DND-41 (cell line): ENCODE measurements at regions not wholly inside any gene's neighbourhood (a gene's known extent, or its start where the extent isn't known, plus 50 kb on each side); places are given as distances from the start of the nearest gene placed in this dataset.

Experiments
- ATAC-seq: fragments of 200-7000 bp; cut with Tn5 transposase; 3 replicates; pipeline ENCODE4 v1.9.1; 2021; ENCODE audit warnings: low read depth; ENCODE audit not compliant: insufficient read depth
- DNase-seq: peaks from one replicate; pipeline ENCODE4 v3.0.0-alpha.2; 2020
- H2AFZ ChIP-seq: 2 replicates; pipeline ENCODE4 v1.6.0; 2012; ENCODE audit warnings: low read depth, low read length
- H3K27ac ChIP-seq: 2 replicates; pipeline ENCODE4 v1.5.1; 2012; ENCODE audit warnings: low read length, inconsistent platforms
- H3K27me3 ChIP-seq: fragments of 200-600 bp; sonication (generic); 2 replicates; pipeline ENCODE4 v1.6.0; 2012; ENCODE audit warnings: low read length, mild to moderate bottlenecking, inconsistent platforms; ENCODE audit not compliant: insufficient read depth, poor library complexity
- H3K36me3 ChIP-seq: 2 replicates; pipeline ENCODE4 v1.5.1; 2012; ENCODE audit warnings: low read length, inconsistent platforms; ENCODE audit not compliant: insufficient read depth
- H3K4me1 ChIP-seq: 2 replicates; pipeline ENCODE4 v1.5.1; 2012; ENCODE audit warnings: mild to moderate bottlenecking, low read length; ENCODE audit not compliant: insufficient read depth
- H3K4me2 ChIP-seq: 2 replicates; pipeline ENCODE4 v1.6.0; 2012; ENCODE audit warnings: mild to moderate bottlenecking, moderate library complexity, low read length, inconsistent platforms; ENCODE audit not compliant: insufficient read depth
- H3K4me3 ChIP-seq, 2 experiments: fragments of 200-600 bp in 1 of 2; shearing (Covaris generic) in 1 of 2; 2 replicates each; pipeline ENCODE4 v1.5.1; 2012 to 2016; ENCODE audit warnings: inconsistent platforms in 2 of 2, low read length in 2 of 2, mild to moderate bottlenecking in 2 of 2, low read depth in 1 of 2, moderate library complexity in 1 of 2
- H3K79me2 ChIP-seq: 2 replicates; pipeline ENCODE4 v1.6.0; 2012; ENCODE audit warnings: low read length, inconsistent platforms; ENCODE audit not compliant: insufficient read depth
- H3K9ac ChIP-seq: 2 replicates; pipeline ENCODE4 v1.6.0; 2012; ENCODE audit warnings: low read depth, mild to moderate bottlenecking, inconsistent platforms, low read length, moderate library complexity
- H3K9me3 ChIP-seq: 2 replicates; pipeline ENCODE4 v1.5.1; 2012; ENCODE audit warnings: low read length, moderate library complexity, mild to moderate bottlenecking, inconsistent platforms; ENCODE audit not compliant: insufficient read depth, severe bottlenecking
- H4K20me1 ChIP-seq: 2 replicates; pipeline ENCODE4 v1.6.0; 2012; ENCODE audit warnings: low read length; ENCODE audit not compliant: insufficient read depth
- EZH2 ChIP-seq: IDR thresholded peaks from 3 replicates; pipeline ENCODE4 v1.6.1; 2012; ENCODE audit warnings: borderline replicate concordance, low read depth, mild to moderate bottlenecking, moderate library complexity, low read length, inconsistent platforms; ENCODE audit not compliant: severe bottlenecking
- TF ChIP-seq, protein P1 (sequence below): IDR thresholded peaks from 2 replicates; pipeline ENCODE4 v1.5.1; 2012; ENCODE audit warnings: borderline replicate concordance, low read length, moderate library complexity, mild to moderate bottlenecking; ENCODE audit not compliant: poor library complexity, severe bottlenecking; ENCODE audit errors: extremely low read depth

- Histone ChIP-seq H3K4me1 (0 out of 2 replicates have a peak, but pooled peaks cover 2% of the 10 kb centered on the region), H3K9me3 (no peaks in the 10 kb centered on the region), H3K79me2 (no peaks in the 10 kb centered on the region), H3K36me3 (no peaks in the 10 kb centered on the region), H3K27me3 (no peaks in the 10 kb centered on the region), H3K9ac (no peak overlapping the region), H3K27ac (no peak overlapping the region), H3K4me3 (no peak overlapping the region), H2AFZ (peak overlapping the region; percentile 24; the same call in 1 of the 2 replicates), H4K20me1 (no peaks in the 10 kb centered on the region), H3K4me2 (no peak overlapping the region)
- TF ChIP-seq, protein P1, sequence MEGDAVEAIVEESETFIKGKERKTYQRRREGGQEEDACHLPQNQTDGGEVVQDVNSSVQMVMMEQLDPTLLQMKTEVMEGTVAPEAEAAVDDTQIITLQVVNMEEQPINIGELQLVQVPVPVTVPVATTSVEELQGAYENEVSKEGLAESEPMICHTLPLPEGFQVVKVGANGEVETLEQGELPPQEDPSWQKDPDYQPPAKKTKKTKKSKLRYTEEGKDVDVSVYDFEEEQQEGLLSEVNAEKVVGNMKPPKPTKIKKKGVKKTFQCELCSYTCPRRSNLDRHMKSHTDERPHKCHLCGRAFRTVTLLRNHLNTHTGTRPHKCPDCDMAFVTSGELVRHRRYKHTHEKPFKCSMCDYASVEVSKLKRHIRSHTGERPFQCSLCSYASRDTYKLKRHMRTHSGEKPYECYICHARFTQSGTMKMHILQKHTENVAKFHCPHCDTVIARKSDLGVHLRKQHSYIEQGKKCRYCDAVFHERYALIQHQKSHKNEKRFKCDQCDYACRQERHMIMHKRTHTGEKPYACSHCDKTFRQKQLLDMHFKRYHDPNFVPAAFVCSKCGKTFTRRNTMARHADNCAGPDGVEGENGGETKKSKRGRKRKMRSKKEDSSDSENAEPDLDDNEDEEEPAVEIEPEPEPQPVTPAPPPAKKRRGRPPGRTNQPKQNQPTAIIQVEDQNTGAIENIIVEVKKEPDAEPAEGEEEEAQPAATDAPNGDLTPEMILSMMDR, result no peak
- no peak for TF ChIP-seq EZH2
- DNase-seq (no peak), ATAC-seq (no peak)
These were observed 241.8 kb upstream of the PRDM1 start for GRCh38 chr6:105844275-105844883.

GRCh38 chr6:105839266-105839665 is 246.9 kb upstream of the PRDM1 start:
- no peaks in the 10 kb centered on the region for H3K9me3 ChIP-seq
- ATAC-seq (no peak), DNase-seq (no peak)
- no peaks in the 10 kb centered on the region for H3K79me2 ChIP-seq
- H3K4me2 ChIP-seq, result no peak overlapping the region
- H3K4me3 ChIP-seq, result no peak overlapping the region
- no peak overlapping the region for H3K9ac ChIP-seq
- H3K27ac ChIP-seq, result no peak overlapping the region
- peaks cover 36% of the 10 kb centered on the region for H3K4me1 ChIP-seq
- H3K36me3 ChIP-seq, result no peaks in the 10 kb centered on the region
- no peaks in the 10 kb centered on the region for H3K27me3 ChIP-seq
- no peaks in the 10 kb centered on the region for H4K20me1 ChIP-seq
- TF ChIP-seq EZH2, result no peak
- TF ChIP-seq, protein P1, result no peak
- H2AFZ ChIP-seq, result 0 out of 2 replicates have a peak overlapping the region, but pooled peaks have one; percentile 7

DNA sequence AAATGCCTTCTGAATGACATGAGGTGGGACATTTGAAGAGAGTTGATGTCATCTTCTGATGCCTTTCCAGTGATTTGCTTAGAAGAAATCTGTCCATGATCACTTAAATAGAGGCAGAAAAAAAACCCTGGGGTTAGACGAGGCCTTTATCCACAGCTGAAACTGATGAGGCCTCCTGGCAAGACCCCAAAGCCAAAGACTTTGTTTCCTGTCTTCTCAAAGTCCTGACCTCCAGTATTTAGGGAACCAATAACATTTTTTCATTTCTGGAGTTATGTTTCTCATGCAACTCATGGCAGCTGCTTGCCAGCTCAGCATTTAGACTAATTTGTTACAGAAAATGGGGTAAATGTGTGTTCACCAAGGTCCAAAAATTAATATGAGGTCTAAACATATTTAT is 248.0 kb upstream of the PRDM1 start:
- Histone ChIP-seq H3K4me1 (peaks cover 36% of the 10 kb centered on the region), H3K79me2 (no peaks in the 10 kb centered on the region), H4K20me1 (no peaks in the 10 kb centered on the region), H3K27me3 (no peaks in the 10 kb centered on the region), H2AFZ (no peak overlapping the region), H3K27ac (no peak overlapping the region), H3K9me3 (no peaks in the 10 kb centered on the region), H3K4me3 (no peak overlapping the region), H3K4me2 (no peak overlapping the region), H3K36me3 (no peaks in the 10 kb centered on the region), H3K9ac (no peak overlapping the region)
- ATAC-seq (peak; percentile 35; the same call in 1 of the 3 replicates), DNase-seq (no peak)
- TF ChIP-seq, protein P1, result no peak
- no peak for TF ChIP-seq EZH2
